Liver (tissue), 8 donors: ENCODE measurements at regions not wholly inside any gene's neighbourhood (a gene's known extent, or its start where the extent isn't known, plus 50 kb on each side); places are given as distances from the start of the nearest gene placed in this dataset.

Experiments
- DNase-seq: peaks from one replicate; pipeline ENCODE4 v3.0.0-alpha.2; 2017; ENCODE audit warnings: low spot score
- H3K27ac ChIP-seq, 2 donors: one replicate each; pipeline ENCODE4 v1.7.0; 2013; ENCODE audit warnings: inconsistent platforms in 2 of 2, low read length in 2 of 2, control low read depth in 1 of 2, low read depth in 1 of 2, mild to moderate bottlenecking in 1 of 2
- H3K27me3 ChIP-seq, 4 donors: one replicate each; pipeline versions ENCODE4 v1.6.1 to v1.7.0; 2013; ENCODE audit warnings: low read length in 3 of 4, inconsistent platforms in 1 of 4, mild to moderate bottlenecking in 1 of 4, moderate library complexity in 1 of 4; ENCODE audit not compliant: control insufficient read depth in 4 of 4, insufficient read depth in 4 of 4
- H3K36me3 ChIP-seq, 4 donors: one replicate each; pipeline versions ENCODE4 v1.6.1 to v1.7.0; 2013; ENCODE audit warnings: low read length in 3 of 4, mild to moderate bottlenecking in 3 of 4, low read depth in 1 of 4, moderate library complexity in 1 of 4; ENCODE audit not compliant: control insufficient read depth in 4 of 4, insufficient read depth in 3 of 4
- H3K4me1 ChIP-seq, 4 donors: one replicate each; pipeline versions ENCODE4 v1.6.1 to v1.7.0; 2013; ENCODE audit warnings: low read length in 3 of 4, mild to moderate bottlenecking in 3 of 4, moderate library complexity in 1 of 4; ENCODE audit not compliant: control insufficient read depth in 4 of 4, insufficient read depth in 4 of 4
- H3K4me3 ChIP-seq, 3 donors: one replicate each; pipeline versions ENCODE4 v1.6.1 to v1.7.0; 2013; ENCODE audit warnings: low read length in 3 of 3, control low read depth in 1 of 3, low read depth in 1 of 3, mild to moderate bottlenecking in 1 of 3
- H3K9ac ChIP-seq, 2 donors: one replicate each; pipeline ENCODE4 v1.7.0; 2013; ENCODE audit warnings: low read length in 2 of 2, mild to moderate bottlenecking in 2 of 2, moderate library complexity in 2 of 2, control low read depth in 1 of 2, low read depth in 1 of 2
- H3K9me3 ChIP-seq, 4 donors: one replicate each; pipeline versions ENCODE4 v1.6.1 to v1.7.0; 2013; ENCODE audit warnings: low read length in 3 of 4; ENCODE audit not compliant: control insufficient read depth in 4 of 4
- ATF3 ChIP-seq: IDR thresholded peaks from 2 replicates; pipeline ENCODE4 v1.6.1; 2016; ENCODE audit warnings: antibody characterized with exemption
- CTCF ChIP-seq: fragments of 150-350 bp; IDR thresholded peaks from 2 replicates; pipeline ENCODE4 v1.5.1; 2017; ENCODE audit warnings: improper control_type of control experiment, low read depth, low read length; ENCODE audit not compliant: missing input control
- EGR1 ChIP-seq, 2 donors: IDR thresholded peaks; 2 replicates each; pipeline ENCODE4 v1.6.1; 2016 to 2018; ENCODE audit warnings: antibody characterized with exemption in 2 of 2, low read depth in 2 of 2
- FOXA1 ChIP-seq: IDR thresholded peaks from 2 replicates; pipeline ENCODE4 v1.6.1; 2016; ENCODE audit warnings: antibody characterized with exemption
- FOXA2 ChIP-seq: IDR thresholded peaks from 2 replicates; pipeline ENCODE4 v1.6.1; 2016; ENCODE audit warnings: antibody characterized with exemption
- HNF4A ChIP-seq, 2 donors: conservative IDR thresholded peaks; 2 replicates each; pipeline ENCODE4 v1.6.1; 2016; ENCODE audit warnings: antibody characterized with exemption in 2 of 2, mild to moderate bottlenecking in 2 of 2
- JUND ChIP-seq, 2 donors: IDR thresholded peaks; 2 replicates each; pipeline ENCODE4 v1.6.1; 2016; ENCODE audit warnings: antibody characterized with exemption in 2 of 2
- MAX ChIP-seq: IDR thresholded peaks from 2 replicates; pipeline ENCODE4 v1.6.1; 2016; ENCODE audit warnings: antibody characterized with exemption
- NR2F2 ChIP-seq: IDR thresholded peaks from 2 replicates; pipeline ENCODE4 v1.6.1; 2016; ENCODE audit warnings: antibody characterized with exemption
- RAD21 ChIP-seq, 2 donors: IDR thresholded peaks; 2 replicates each; pipeline ENCODE4 v1.6.1; 2016; ENCODE audit warnings: antibody characterized with exemption in 2 of 2, mild to moderate bottlenecking in 2 of 2
- REST ChIP-seq: IDR thresholded peaks from 2 replicates; pipeline ENCODE4 v1.6.1; 2016; ENCODE audit warnings: antibody characterized with exemption, mild to moderate bottlenecking
- RXRA ChIP-seq, 2 donors: IDR thresholded peaks; 2 replicates each; pipeline ENCODE4 v1.6.1; 2017 to 2018; ENCODE audit warnings: antibody characterized with exemption in 2 of 2, mild to moderate bottlenecking in 1 of 2
- SP1 ChIP-seq: IDR thresholded peaks from 2 replicates; pipeline ENCODE4 v1.6.1; 2018; ENCODE audit warnings: antibody characterized with exemption, mild to moderate bottlenecking
- TAF1 ChIP-seq: conservative IDR thresholded peaks from 2 replicates; pipeline ENCODE4 v1.6.1; 2016; ENCODE audit warnings: antibody characterized with exemption, mild to moderate bottlenecking
- YY1 ChIP-seq: IDR thresholded peaks from 2 replicates; pipeline ENCODE4 v1.6.1; 2016; ENCODE audit warnings: antibody characterized with exemption, mild to moderate bottlenecking
- ZBTB33 ChIP-seq: IDR thresholded peaks from 2 replicates; pipeline ENCODE4 v1.6.1; 2016; ENCODE audit warnings: antibody characterized with exemption
- WGBS: extraction: QIAGEN DNeasy Blood & Tissue Kit; methylation state at CpG from one replicate; pipeline ENCODE4 v1.1.7; 2013; 5-methylcytosine and 5-hydroxymethylcytosine counted together
- donor health status: healthy.
- donor health status: healthy.
- donor health status: healthy.
- donor health status: healthy.
- donor health status: healthy.

GRCh38 chr6:134115715-134116074 lies 63.3 kb upstream of the SLC2A12 start (continued):
- no peak for TF ChIP-seq ZBTB33
- no peak for TF ChIP-seq NR2F2
- TF ChIP-seq RXRA (IDR thresholded peaks at IDR 0.05) = no peak
- no peak for TF ChIP-seq RAD21 (IDR thresholded peaks at IDR 0.05)

GRCh38 chr6:134114918-134115714 lies 62.7 kb upstream of the SLC2A12 start:
- Histone ChIP-seq H3K4me1 (peaks cover 0 to 3% (median 0%) of the 10 kb centered on the region in 4 donors), H3K9me3 (no peaks in the 10 kb centered on the region), H3K9ac (no peak overlapping the region), H3K27me3 (peaks cover 0 to 5% (median 0%) of the 10 kb centered on the region in 4 donors), H3K4me3 (no peak overlapping the region), H3K36me3 (no peaks in the 10 kb centered on the region), H3K27ac (no peak overlapping the region)
- WGBS = 58% methylated on average over 47 of the region's 47 CpGs
- TF ChIP-seq EGR1 (IDR thresholded peaks at IDR 0.05; ENCODE audit: low read depth in 2 of 2) = no peak
- TF ChIP-seq JUND (IDR thresholded peaks at IDR 0.05) = no peak
- TF ChIP-seq HNF4A (conservative IDR thresholded peaks at IDR 0.05) = no peak
- TF ChIP-seq YY1 = no peak
- no peak for TF ChIP-seq FOXA1
- DNase-seq = no peak

GRCh38 chr6:134114489-134114888 lies 62.1 kb upstream of the SLC2A12 start:
- Histone ChIP-seq H3K9ac (no peak overlapping the region), H3K9me3 (no peaks in the 10 kb centered on the region), H3K27me3 (peaks cover 0 to 5% (median 0%) of the 10 kb centered on the region in 4 donors), H3K4me3 (no peak overlapping the region), H3K4me1 (peaks cover 0 to 3% (median 0%) of the 10 kb centered on the region in 4 donors), H3K27ac (no peak overlapping the region), H3K36me3 (no peaks in the 10 kb centered on the region)
- 86% methylated on average over 3 of the region's 3 CpGs for WGBS
- TF ChIP-seq CTCF (no peak), YY1 (no peak), SP1 (no peak), FOXA2 (no peak), ATF3 (no peak), TAF1 (no peak), REST (no peak), MAX (no peak)
- no peak for DNase-seq
